Activated gamma-delta T cell treated with Interleukin-2 at 50 U/mL for 16 hours (primary cell): ENCODE measurements at regions not wholly inside any gene's neighbourhood (a gene's known extent, or its start where the extent isn't known, plus 50 kb on each side); places are given as distances from the start of the nearest gene placed in this dataset.

ENCODE experiments used
- DNase-seq: peaks from one replicate; pipeline ENCODE4 v3.0.0-alpha.2; 2020

DNA sequence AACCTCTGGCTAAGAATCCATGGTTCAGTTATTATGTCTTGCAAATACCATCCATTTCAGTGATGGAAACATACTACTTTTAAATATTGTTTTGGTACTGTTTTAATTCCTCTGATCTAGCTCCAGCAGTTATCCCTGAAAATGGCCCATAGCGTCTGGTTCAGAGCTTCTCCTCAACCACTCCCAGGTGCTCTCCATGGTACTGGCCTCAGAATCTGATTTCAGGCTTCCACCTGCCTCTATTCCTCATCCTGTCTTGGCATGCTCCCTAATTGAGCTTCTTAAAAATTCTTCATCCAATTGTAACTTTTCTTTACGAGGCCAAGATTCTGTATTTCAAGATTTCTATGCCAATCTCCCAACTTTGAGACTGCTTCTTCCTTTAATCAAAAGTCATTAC, 236.3 kb downstream of the HTR7 start:
- no peak for DNase-seq

GRCh38 chr10:90635111-90635765, 222.6 kb downstream of the HTR7 start:
- DNase-seq, result no peak

DNA sequence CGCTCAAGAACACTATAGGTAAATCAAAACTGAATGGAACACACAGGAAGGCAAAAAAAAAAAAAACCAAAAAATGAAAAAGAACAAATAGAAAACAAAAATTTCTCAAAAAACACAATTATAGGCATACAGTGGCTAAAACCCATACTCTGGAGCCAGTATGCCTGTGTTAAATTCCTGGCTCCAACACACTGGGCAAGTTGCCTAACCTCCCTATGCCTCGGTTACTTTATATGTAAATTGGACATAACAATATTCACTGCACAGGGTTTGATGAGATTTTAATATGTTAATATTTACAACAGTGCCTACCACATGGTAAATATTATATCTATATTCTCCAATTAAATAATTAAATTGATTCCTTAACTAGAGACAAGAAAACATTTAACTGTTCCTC, 217.1 kb downstream of the HTR7 start:
- no peak for DNase-seq

- DNase-seq, result no peak
Measured at GRCh38 chr10:90641731-90642130, 216.1 kb downstream of the HTR7 start.

DNA sequence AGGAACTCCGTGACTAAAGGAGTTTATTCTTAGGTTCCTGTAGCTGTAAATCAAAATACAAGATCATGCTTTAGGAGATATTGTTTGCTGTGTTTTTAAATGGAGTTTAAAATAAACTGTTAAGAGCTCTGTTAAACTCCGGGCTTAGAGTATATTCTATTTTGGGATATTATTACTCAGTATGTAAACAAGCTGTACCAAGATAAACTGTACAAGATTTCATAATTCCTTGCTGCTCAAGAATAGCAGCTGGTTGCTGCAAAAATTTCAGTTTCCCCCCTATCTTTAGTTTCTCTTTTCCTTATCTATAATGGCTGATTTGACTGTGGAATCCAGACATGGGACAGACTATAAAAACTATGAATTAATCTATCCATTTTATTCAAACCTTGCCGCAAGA, 215.7 kb downstream of the HTR7 start:
- no peak for DNase-seq

DNA sequence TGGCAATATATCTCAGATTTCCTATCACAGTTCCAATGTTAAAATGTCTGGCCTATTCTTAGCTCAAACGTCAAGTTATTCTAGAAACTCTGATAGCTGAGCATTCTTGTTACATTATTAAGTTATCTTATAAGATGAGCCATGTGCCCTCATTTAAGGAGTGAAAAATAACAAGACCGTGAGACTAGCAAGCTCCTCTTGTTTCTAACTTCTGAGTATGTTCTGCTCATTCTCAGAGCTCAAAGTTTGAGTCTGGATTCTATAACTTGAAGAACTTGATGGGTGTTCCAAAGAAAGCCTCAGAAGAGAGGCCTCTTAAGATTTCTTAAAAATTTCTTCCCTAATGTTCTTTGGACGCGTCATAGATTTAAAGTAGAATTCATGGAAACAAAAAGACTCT, 215.2 kb downstream of the HTR7 start:
- no peak for DNase-seq

DNA sequence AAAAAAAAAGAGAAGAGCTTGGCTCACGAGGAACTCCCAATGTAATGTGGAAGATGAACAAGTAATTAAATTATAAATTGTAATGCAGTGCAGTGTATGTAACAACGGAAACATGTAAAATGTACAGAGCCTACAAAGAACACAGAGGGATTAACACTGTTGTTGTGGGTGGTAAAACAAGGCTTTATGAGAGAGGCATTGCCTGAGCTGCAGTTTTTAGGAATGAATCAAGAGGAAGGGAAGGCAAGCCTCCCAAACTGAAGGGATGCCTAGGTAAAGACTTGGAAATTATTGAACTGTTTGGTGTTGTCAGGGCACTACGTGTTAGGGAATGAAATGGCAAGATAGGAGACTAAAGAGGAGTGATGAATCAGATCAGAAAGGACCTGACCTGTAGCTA, 213.7 kb downstream of the HTR7 start:
- DNase-seq, result no peak

DNA sequence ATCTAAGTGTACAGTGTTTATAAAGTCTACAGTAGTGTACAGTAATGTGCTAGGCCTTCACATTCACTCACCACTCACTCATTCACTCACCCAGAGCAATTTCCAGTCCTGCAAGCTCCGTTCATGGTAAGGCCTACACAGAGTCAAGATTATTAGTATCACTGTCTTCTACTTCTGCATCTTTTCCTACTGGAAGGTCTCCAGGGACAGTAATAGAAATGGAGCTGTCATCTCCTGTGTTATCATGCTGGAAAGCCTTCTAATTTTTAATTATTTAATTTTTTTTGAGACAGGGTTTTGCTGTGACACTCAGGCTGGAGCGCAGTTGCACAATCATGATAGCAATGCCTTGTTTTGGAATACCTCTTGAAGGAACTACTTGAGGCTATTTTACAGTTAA, 207.0 kb downstream of the HTR7 start:
- no peak for DNase-seq

- no peak for DNase-seq
Measured at GRCh38 chr10:90652519-90652918, 205.3 kb downstream of the HTR7 start.

- no peak for DNase-seq
Measured at GRCh38 chr10:90658791-90659190, 199.0 kb downstream of the HTR7 start.

DNA sequence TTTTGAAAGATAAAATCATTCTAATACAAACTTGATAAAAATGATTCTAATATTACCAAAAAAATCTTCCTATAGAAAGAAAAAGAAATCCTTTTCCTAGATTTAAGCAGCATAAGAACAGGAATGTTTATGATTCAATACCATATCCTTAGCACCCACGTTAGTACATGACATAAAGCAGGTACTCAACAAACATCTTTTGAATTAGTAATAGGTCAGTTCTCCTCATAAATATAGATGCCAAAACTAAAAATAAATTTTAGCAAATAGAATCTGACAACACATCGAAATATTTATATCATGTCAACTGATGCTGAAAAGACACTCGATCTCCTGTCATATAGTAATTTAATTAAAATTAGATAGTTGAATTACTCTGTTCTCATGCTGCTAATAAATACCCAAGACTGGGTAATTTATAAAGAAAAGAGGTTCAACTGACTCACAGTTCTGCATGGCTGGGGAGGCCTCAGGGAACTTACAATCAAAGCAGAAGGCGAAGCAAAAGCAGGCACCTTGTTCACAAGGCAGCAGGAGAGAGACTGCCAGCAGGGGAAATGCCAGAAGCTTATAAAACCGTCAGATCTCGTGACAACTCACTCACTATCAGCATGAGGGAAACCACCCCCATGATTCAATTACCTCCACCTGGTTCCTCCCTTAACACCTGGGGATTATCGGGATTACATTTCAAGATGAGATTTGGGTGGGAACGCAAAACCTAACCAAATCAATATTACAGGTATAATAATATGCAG, 191.8 kb downstream of the HTR7 start:
- DNase-seq, result no peak

DNA sequence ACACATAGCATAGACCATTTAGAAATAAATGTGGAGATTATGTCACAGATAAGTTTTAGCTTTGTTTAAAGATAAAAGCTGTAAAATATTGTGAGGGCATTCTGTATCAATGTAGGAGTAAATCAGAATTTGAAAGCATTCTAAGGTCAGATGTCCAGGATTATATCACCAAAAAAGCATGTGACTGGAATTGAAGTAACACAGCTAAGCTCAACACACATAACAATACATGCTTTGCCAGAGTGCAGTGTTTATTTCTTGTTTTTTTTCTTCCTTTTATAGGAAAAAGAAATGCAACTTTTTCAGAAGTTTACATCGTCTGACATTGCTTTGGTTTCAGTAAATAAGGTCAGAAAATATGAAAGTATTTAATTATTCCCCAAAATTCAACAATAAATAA, 183.4 kb downstream of the HTR7 start:
- no peak for DNase-seq

GRCh38 chr10:90674928-90675327, 182.9 kb downstream of the HTR7 start:
- DNase-seq, result no peak

- DNase-seq, result no peak
Measured at GRCh38 chr10:90675621-90676020, 182.2 kb downstream of the HTR7 start.
